ENCODE measurements at regions not wholly inside any gene's neighbourhood (a gene's known extent, or its start where the extent isn't known, plus 50 kb on each side); places are given as distances from the start of the nearest gene placed in this dataset.

GRCh38 chr14:106215229-106215628 is 688.8 kb downstream of the TMEM121 start:
- TF ChIP-seq, protein P1, sequence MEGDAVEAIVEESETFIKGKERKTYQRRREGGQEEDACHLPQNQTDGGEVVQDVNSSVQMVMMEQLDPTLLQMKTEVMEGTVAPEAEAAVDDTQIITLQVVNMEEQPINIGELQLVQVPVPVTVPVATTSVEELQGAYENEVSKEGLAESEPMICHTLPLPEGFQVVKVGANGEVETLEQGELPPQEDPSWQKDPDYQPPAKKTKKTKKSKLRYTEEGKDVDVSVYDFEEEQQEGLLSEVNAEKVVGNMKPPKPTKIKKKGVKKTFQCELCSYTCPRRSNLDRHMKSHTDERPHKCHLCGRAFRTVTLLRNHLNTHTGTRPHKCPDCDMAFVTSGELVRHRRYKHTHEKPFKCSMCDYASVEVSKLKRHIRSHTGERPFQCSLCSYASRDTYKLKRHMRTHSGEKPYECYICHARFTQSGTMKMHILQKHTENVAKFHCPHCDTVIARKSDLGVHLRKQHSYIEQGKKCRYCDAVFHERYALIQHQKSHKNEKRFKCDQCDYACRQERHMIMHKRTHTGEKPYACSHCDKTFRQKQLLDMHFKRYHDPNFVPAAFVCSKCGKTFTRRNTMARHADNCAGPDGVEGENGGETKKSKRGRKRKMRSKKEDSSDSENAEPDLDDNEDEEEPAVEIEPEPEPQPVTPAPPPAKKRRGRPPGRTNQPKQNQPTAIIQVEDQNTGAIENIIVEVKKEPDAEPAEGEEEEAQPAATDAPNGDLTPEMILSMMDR (IDR thresholded peaks at IDR 0.05; ENCODE audit: low read depth, low read length), result no peak
- no peak for DNase-seq
- Histone ChIP-seq H3K4me3 (ENCODE audit: low read depth, low read length) (no peak overlapping the region), H3K27me3 (ENCODE audit: insufficient read depth, low read depth, severe bottlenecking) (peaks cover 29% of the 10 kb centered on the region), H3K9me3 (ENCODE audit: severe bottlenecking) (no peaks in the 10 kb centered on the region), H3K36me3 (no peaks in the 10 kb centered on the region), H3K27ac (no peak overlapping the region)

DNA sequence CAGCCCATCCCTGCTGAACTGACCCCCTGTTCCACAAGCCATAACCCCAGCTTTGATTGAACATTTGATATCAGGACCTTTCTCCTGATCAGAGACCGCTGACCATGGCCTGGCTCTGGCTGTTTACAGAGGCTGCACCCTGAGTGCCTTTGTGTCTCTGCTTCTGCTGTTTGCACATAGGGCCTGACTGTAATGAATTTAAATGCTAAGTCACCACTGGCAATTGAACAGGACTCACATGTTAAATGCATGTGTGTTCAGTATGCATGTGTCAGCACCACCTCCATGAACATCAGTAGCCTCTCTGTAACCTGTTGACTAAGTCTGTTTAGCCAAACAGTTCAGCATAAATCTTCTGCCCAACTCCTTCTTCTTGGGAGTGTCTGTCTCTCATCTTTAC is 690.3 kb downstream of the TMEM121 start:
- Histone ChIP-seq H3K36me3 (no peaks in the 10 kb centered on the region), H3K9me3 (ENCODE audit: severe bottlenecking) (no peaks in the 10 kb centered on the region), H3K27ac (no peak overlapping the region), H3K4me3 (ENCODE audit: low read depth, low read length) (no peak overlapping the region), H3K27me3 (ENCODE audit: insufficient read depth, low read depth, severe bottlenecking) (peaks cover 19% of the 10 kb centered on the region)
- DNase-seq, result no peak
- TF ChIP-seq, protein P1 (IDR thresholded peaks at IDR 0.05; ENCODE audit: low read depth, low read length), result no peak

DNA sequence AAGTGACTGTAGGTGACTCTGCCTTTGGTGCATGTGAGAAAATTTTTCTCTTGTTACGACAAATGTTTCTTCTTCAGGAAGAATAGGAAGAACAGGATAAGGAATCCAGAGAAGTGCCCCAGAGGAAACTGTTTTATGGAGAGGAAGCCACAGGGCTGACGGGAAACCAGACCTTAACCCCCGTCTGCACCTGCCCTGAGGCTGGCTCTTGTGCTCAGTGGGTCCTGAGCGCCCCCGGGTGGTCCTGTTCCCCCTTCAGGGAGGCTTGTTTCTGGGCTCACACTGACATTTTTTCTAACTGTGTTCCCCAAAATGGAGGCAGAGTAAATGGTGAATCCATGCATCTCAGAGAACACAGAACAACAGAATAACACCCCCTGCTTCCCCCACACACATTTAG is 691.8 kb downstream of the TMEM121 start:
- DNase-seq, result no peak
- no peaks in the 10 kb centered on the region for H3K9me3 ChIP-seq (ENCODE audit: severe bottlenecking)
- H3K27ac ChIP-seq, result no peak overlapping the region
- no peak overlapping the region for H3K4me3 ChIP-seq (ENCODE audit: low read depth, low read length)
- peaks cover 11% of the 10 kb centered on the region for H3K27me3 ChIP-seq (ENCODE audit: insufficient read depth, low read depth, severe bottlenecking)
- H3K36me3 ChIP-seq, result no peaks in the 10 kb centered on the region
- TF ChIP-seq, protein P1 (IDR thresholded peaks at IDR 0.05; ENCODE audit: low read depth, low read length), result no peak

DNA sequence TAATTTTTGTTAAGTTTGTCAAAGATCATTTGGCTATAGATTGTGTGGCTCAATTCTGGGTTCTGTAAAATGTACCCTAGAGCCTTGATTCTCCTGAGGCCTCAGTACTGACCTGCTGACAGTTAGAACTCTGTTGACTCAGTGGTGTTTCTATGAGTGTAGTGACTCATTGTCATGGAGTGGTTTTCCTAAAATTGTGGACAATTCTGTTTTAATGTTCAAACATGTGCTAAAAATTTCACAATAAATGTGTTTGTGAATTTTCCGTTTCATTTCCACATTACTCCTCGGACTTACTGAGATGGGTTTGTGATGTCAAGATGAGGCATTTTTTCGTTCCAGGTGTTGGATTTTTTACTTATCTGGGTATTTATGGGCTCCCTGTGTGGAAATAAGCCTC is 695.9 kb downstream of the TMEM121 start:
- H3K4me3 ChIP-seq (ENCODE audit: low read depth, low read length), result no peak overlapping the region
- H3K9me3 ChIP-seq (ENCODE audit: severe bottlenecking), result no peaks in the 10 kb centered on the region
- no peak for DNase-seq
- no peaks in the 10 kb centered on the region for H3K36me3 ChIP-seq
- H3K27me3 ChIP-seq (ENCODE audit: insufficient read depth, low read depth, severe bottlenecking), result peaks cover 33% of the 10 kb centered on the region
- TF ChIP-seq, protein P1 (IDR thresholded peaks at IDR 0.05; ENCODE audit: low read depth, low read length), result no peak
- no peak overlapping the region for H3K27ac ChIP-seq

DNA sequence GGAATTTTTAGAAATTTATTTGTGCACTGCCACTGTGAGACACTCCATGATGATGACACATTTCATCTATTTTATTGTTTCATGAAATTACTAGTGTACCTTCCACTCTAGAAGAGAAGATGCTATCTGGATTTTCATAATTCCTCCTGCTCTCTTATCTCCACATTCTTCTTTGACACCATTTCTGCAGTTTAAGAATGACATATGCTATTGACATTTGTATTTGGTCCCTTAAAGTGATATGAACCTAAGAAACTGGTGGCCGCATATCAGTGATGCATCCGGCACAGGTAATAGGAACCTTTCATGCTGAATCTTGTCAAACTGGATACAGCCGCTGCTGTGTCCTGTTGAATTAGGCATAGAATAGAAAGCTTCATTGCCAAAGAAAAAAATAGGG is 696.3 kb downstream of the TMEM121 start:
- Histone ChIP-seq H3K4me3 (ENCODE audit: low read depth, low read length) (no peak overlapping the region), H3K36me3 (no peaks in the 10 kb centered on the region), H3K27ac (no peak overlapping the region), H3K9me3 (ENCODE audit: severe bottlenecking) (no peaks in the 10 kb centered on the region), H3K27me3 (ENCODE audit: insufficient read depth, low read depth, severe bottlenecking) (peaks cover 37% of the 10 kb centered on the region)
- DNase-seq, result no peak
- TF ChIP-seq, protein P1 (IDR thresholded peaks at IDR 0.05; ENCODE audit: low read depth, low read length), result no peak

GRCh38 chr14:106227793-106228192 is 701.4 kb downstream of the TMEM121 start:
- H3K27me3 ChIP-seq (ENCODE audit: insufficient read depth, low read depth, severe bottlenecking), result peaks cover 67% of the 10 kb centered on the region
- H3K27ac ChIP-seq, result no peak overlapping the region
- H3K36me3 ChIP-seq, result no peaks in the 10 kb centered on the region
- no peak overlapping the region for H3K4me3 ChIP-seq (ENCODE audit: low read depth, low read length)
- no peak for DNase-seq
- no peaks in the 10 kb centered on the region for H3K9me3 ChIP-seq (ENCODE audit: severe bottlenecking)
- TF ChIP-seq, protein P1 (IDR thresholded peaks at IDR 0.05; ENCODE audit: low read depth, low read length), result no peak
